ENCODE measurements at regions not wholly inside any gene's neighbourhood (a gene's known extent, or its start where the extent isn't known, plus 50 kb on each side); places are given as distances from the start of the nearest gene placed in this dataset.

DNA sequence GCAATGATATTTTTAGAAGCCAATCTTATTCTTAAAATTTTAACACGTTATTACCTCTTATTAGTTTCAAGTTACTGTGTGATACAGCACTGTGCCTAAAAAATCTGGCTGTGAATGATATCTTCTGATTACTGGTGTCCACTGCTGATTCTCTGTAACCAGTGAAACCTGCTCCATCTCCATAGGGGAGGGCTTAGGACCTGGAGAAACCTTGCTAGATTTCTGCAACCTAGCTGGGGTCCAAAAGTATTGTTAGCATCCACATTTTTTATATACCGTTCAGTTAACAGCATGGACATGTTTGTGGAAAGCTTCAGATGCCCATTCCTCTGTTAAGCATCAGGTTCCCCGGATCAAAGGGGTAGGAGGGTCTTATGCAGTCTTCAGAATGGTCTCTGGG is 193.9 kb upstream of the TOPAZ1 start:
- TF ChIP-seq, protein P1, sequence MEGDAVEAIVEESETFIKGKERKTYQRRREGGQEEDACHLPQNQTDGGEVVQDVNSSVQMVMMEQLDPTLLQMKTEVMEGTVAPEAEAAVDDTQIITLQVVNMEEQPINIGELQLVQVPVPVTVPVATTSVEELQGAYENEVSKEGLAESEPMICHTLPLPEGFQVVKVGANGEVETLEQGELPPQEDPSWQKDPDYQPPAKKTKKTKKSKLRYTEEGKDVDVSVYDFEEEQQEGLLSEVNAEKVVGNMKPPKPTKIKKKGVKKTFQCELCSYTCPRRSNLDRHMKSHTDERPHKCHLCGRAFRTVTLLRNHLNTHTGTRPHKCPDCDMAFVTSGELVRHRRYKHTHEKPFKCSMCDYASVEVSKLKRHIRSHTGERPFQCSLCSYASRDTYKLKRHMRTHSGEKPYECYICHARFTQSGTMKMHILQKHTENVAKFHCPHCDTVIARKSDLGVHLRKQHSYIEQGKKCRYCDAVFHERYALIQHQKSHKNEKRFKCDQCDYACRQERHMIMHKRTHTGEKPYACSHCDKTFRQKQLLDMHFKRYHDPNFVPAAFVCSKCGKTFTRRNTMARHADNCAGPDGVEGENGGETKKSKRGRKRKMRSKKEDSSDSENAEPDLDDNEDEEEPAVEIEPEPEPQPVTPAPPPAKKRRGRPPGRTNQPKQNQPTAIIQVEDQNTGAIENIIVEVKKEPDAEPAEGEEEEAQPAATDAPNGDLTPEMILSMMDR (IDR thresholded peaks at IDR 0.05), result no peak
- no peak for TF ChIP-seq POLR2A (IDR thresholded peaks at IDR 0.05)

All from vagina (tissue), 2 donors.